K562 (cell line): ENCODE measurements at regions not wholly inside any gene's neighbourhood (a gene's known extent, or its start where the extent isn't known, plus 50 kb on each side); places are given as distances from the start of the nearest gene placed in this dataset.

ENCODE experiments used
- ATAC-seq: fragments of 200-7000 bp; cut with Tn5 transposase; 3 replicates; pipeline ENCODE4 v1.9.1; 2020; ENCODE audit warnings: moderate library complexity
- BruUV-seq: library from RNA; stranded (reverse); fragments of 400-500 nt; replicated peaks from 2 replicates; lab custom pipeline; 2021; lab: Mats Ljungman, UMichigan
- CTCF ChIA-PET: fragments of 300-600 bp; formaldehyde crosslinking; extraction: SDS; loops from one replicate; lab custom pipeline; 2021; ENCODE audit warnings: low intra/inter-chr PET ratio; lab: Yijun Ruan, JAX
- POLR2A ChIA-PET: fragments of 300-600, 350-650 bp; sonication (Branson Sonifier 250); formaldehyde crosslinking; extraction: SDS; loops from one replicate; lab custom pipeline; 2021; ENCODE audit warnings: antibody characterized with exemption, inconsistent platforms; lab: Yijun Ruan, JAX
- DNase-seq, 4 experiments: peaks; one replicate each; pipeline versions ENCODE4 v3.0.0 to v3.0.0-alpha.2; 2011 to 2018; ENCODE audit warnings: low spot score in 3 of 4, mixed read lengths in 3 of 4; ENCODE audit errors: extremely low read depth in 1 of 4
- FAIRE-seq: peaks from 2 replicates; lab custom pipeline; 2011; peaks lifted over from hg19 to GRCh38; lab: Jason Lieb, UNC
- H2AFZ ChIP-seq: 2 replicates; pipeline ENCODE4 v1.6.0; 2011; ENCODE audit warnings: low read depth, low read length, control low read depth, inconsistent platforms
- H3K27ac ChIP-seq: fragments of 200-600 bp; 3 replicates; pipeline ENCODE4 v1.8.0; 2011; ENCODE audit warnings: low read depth, mild to moderate bottlenecking, control low read depth, inconsistent platforms, low read length, moderate library complexity, mixed read lengths; ENCODE audit errors: extremely low read depth
- H3K27me3 ChIP-seq, 2 experiments: fragments of 300-600 bp in 1 of 2; 2 replicates in 1 of 2; 3 replicates in 1 of 2; pipeline versions ENCODE4 v1.6.0 to v1.8.0; 2011; ENCODE audit warnings: inconsistent platforms in 2 of 2, low read length in 2 of 2, mild to moderate bottlenecking in 1 of 2, mixed read lengths in 1 of 2, moderate library complexity in 1 of 2; ENCODE audit not compliant: control insufficient read depth in 2 of 2, insufficient read depth in 2 of 2
- H3K36me3 ChIP-seq: fragments of 300-600 bp; 3 replicates; pipeline ENCODE4 v1.8.0; 2011; ENCODE audit warnings: mild to moderate bottlenecking, low read length, inconsistent platforms; ENCODE audit not compliant: control insufficient read depth, insufficient read depth
- H3K4me1 ChIP-seq, 2 experiments: fragments of 200-600 bp in 1 of 2; replicated peaks in 1 of 2; 2 replicates in 1 of 2; 3 replicates in 1 of 2; pipeline versions ENCODE4 v1.5.1 to v1.8.0; 2011; ENCODE audit warnings: inconsistent platforms in 2 of 2, low read length in 2 of 2, mild to moderate bottlenecking in 1 of 2, mixed read lengths in 1 of 2, moderate library complexity in 1 of 2; ENCODE audit not compliant: control insufficient read depth in 2 of 2, insufficient read depth in 2 of 2
- H3K4me2 ChIP-seq: 2 replicates; pipeline ENCODE4 v1.6.1; 2011; ENCODE audit warnings: low read length, control low read depth, inconsistent platforms, mixed read lengths; ENCODE audit not compliant: insufficient read depth
- H3K4me3 ChIP-seq: fragments of 200-600 bp; sonication (generic), shearing (Covaris generic); 2 replicates; pipeline ENCODE4 v1.5.1; 2016; ENCODE audit warnings: control low read depth, inconsistent platforms
- H3K79me2 ChIP-seq: fragments of 200-600 bp; 3 replicates; pipeline ENCODE4 v1.8.0; 2011; ENCODE audit warnings: low read length, inconsistent platforms; ENCODE audit not compliant: control insufficient read depth, insufficient read depth
- H3K9ac ChIP-seq, 2 experiments: 2 replicates each; pipeline versions ENCODE4 v1.6.0 to v1.6.1; 2011; ENCODE audit warnings: low read depth in 2 of 2, low read length in 2 of 2, control low read depth in 1 of 2, inconsistent platforms in 1 of 2, mild to moderate bottlenecking in 1 of 2, mixed read lengths in 1 of 2; ENCODE audit not compliant: insufficient read depth in 1 of 2
- H3K9me1 ChIP-seq: one replicate; pipeline ENCODE4 v1.6.0; 2011; ENCODE audit warnings: inconsistent platforms, mild to moderate bottlenecking, low read length, moderate library complexity; ENCODE audit not compliant: control insufficient read depth, insufficient read depth
- H3K9me3 ChIP-seq: replicated peaks from 2 replicates; pipeline ENCODE4 v1.5.1; 2011; ENCODE audit warnings: low read depth, low read length, inconsistent platforms; ENCODE audit not compliant: control insufficient read depth, insufficient read depth
- H4K20me1 ChIP-seq: replicated peaks from 2 replicates; pipeline ENCODE4 v1.6.1; 2011; ENCODE audit warnings: low read length, inconsistent platforms, mixed read lengths; ENCODE audit not compliant: control insufficient read depth, insufficient read depth
- ADNP ChIP-seq: fragments of 200-800 bp; sonication (Bioruptor generic); IDR thresholded peaks from 2 replicates; pipeline ENCODE4 v1.6.1; 2016; ENCODE audit warnings: missing genetic modification characterization, missing compliant biosample characterization
- CHAMP1 ChIP-seq: fragments of 450-650 bp; IDR thresholded peaks from 2 replicates; pipeline ENCODE4 v1.6.1; 2016; ENCODE audit warnings: mild to moderate bottlenecking
- ILF3 ChIP-seq: fragments of 450-650 bp; IDR thresholded peaks from 2 replicates; pipeline ENCODE4 v1.6.1; 2018; ENCODE audit warnings: antibody characterized with exemption, mild to moderate bottlenecking, moderate library complexity, borderline replicate concordance
- NCOA2 ChIP-seq, 2 experiments: fragments of 450-650 bp; IDR thresholded peaks; 2 replicates each; pipeline ENCODE4 v1.6.1; 2018; ENCODE audit warnings: mild to moderate bottlenecking in 2 of 2, moderate library complexity in 1 of 2; ENCODE audit not compliant: partially characterized antibody in 2 of 2
- SMARCA4 ChIP-seq: fragments of 450-650 bp; IDR thresholded peaks from 2 replicates; pipeline ENCODE4 v1.6.1; 2016
- TBL1XR1 ChIP-seq, 2 experiments: IDR thresholded peaks; 2 replicates each; pipeline ENCODE4 v1.6.1; 2012; ENCODE audit warnings: improper control_type of control experiment in 2 of 2, low read length in 2 of 2, mild to moderate bottlenecking in 1 of 2
- ZBTB26 ChIP-seq: fragments of 450-650 bp; formaldehyde crosslinking; IDR thresholded peaks from 2 replicates; pipeline ENCODE4 v1.4.0; 2022; ENCODE audit warnings: missing genetic modification characterization
- ZNF121 ChIP-seq: sonication (generic); formaldehyde crosslinking; conservative IDR thresholded peaks from 2 replicates; pipeline ENCODE4 v1.8.0; 2022; ENCODE audit warnings: missing genetic modification reagents
- ZNF212 ChIP-seq: fragments of 450-650 bp; formaldehyde crosslinking; IDR thresholded peaks from 2 replicates; pipeline ENCODE4 v1.4.0; 2020; ENCODE audit warnings: mild to moderate bottlenecking
- whole genome bisulfite sequencing: fragments of 100-300 bp; shearing (Covaris generic); methylation state at CpG from one replicate; pipeline ENCODE4 v1.1.6; 2016; ENCODE audit warnings: low coverage, mixed read lengths; ENCODE audit not compliant: insufficient coverage; ENCODE audit errors: missing lambda C conversion rate; 5-methylcytosine and 5-hydroxymethylcytosine counted together
- in situ Hi-C: fragments of 300-500 bp; cut with MboI; formaldehyde crosslinking; loops from 4 replicates; pipeline ENCODE4 v1.15.0; 2018; ENCODE audit warnings: inconsistent platforms, mixed read lengths
- intact Hi-C: fragments of 100-400 bp; cut with micrococcal nuclease; formaldehyde crosslinking; loops from 2 replicates; pipeline ENCODE4 v1.14.2; 2022

GRCh38 chr2:22279541-22279940 is 1105.4 kb upstream of the KLHL29 start (continued):
- TF ChIP-seq ILF3 (no peak), ZNF121 (CRISPR knock-in tag) (no peak), ZNF212 (no peak)

GRCh38 chr2:22281033-22281432 is 1103.9 kb upstream of the KLHL29 start:
- CTCF ChIA-PET: no interaction called here
- intact Hi-C loops: no loop called here
- TF ChIP-seq CHAMP1 (no peak), TBL1XR1 (IDR thresholded peaks at IDR 0.05; ENCODE audit: low read length in 2 of 2) (no peak), NCOA2 (IDR thresholded peaks at IDR 0.05; ENCODE audit: partially characterized antibody in 2 of 2) (no peak), SMARCA4 (no peak), ADNP (tag) (no peak), ZBTB26 (CRISPR knock-in tag) (no peak)

More at GRCh38 chr2:22281033-22281432, 1103.9 kb upstream of the KLHL29 start:
- Histone ChIP-seq H3K9me1 (no peaks in the 10 kb centered on the region), H3K4me1 (no peaks in the 10 kb centered on the region), H3K4me2 (no peak overlapping the region), H3K27me3 (no peaks in the 10 kb centered on the region), H3K79me2 (no peaks in the 10 kb centered on the region), H2AFZ (no peak overlapping the region), H4K20me1 (no peaks in the 10 kb centered on the region), H3K27ac (no peak overlapping the region), H3K9me3 (no peaks in the 10 kb centered on the region), H3K4me3 (no peak overlapping the region), H3K9ac (no peak overlapping the region), H3K36me3 (no peaks in the 10 kb centered on the region)
- in situ Hi-C loops: no loop called here
- POLR2A ChIA-PET: no interaction called here
- ATAC-seq (no peak), FAIRE-seq (no peak), DNase-seq (no peak)
- 0% methylated on average over 4 of the region's 4 CpGs for WGBS
- no TSS peak for BruUV-seq
